SU-DHL-6 (cell line): ENCODE measurements at regions not wholly inside any gene's neighbourhood (a gene's known extent, or its start where the extent isn't known, plus 50 kb on each side); places are given as distances from the start of the nearest gene placed in this dataset.

Experiments
- H2AFZ ChIP-seq: fragments of 200-600 bp; sonication (generic); 2 replicates; pipeline ENCODE4 v1.6.1; 2014; ENCODE audit warnings: low read depth, mild to moderate bottlenecking, moderate library complexity, mixed read lengths, antibody characterized with exemption, low read length; ENCODE audit not compliant: severe bottlenecking
- H3F3A ChIP-seq: fragments of 200-600 bp; shearing (Covaris generic); 2 replicates; pipeline ENCODE4 v1.6.0; 2016; ENCODE audit warnings: antibody characterized with exemption, mild to moderate bottlenecking; ENCODE audit not compliant: insufficient read depth
- H3K27ac ChIP-seq: fragments of 200-600 bp; sonication (generic); 2 replicates; pipeline ENCODE4 v1.5.1; 2016; ENCODE audit warnings: low read depth, mild to moderate bottlenecking, low read length, moderate library complexity, mixed read lengths
- H3K27me3 ChIP-seq: fragments of 200-600 bp; sonication (generic), shearing (Covaris generic); 2 replicates; pipeline ENCODE4 v1.6.0; 2014; ENCODE audit warnings: mild to moderate bottlenecking, low read length
- H3K36me3 ChIP-seq: fragments of 200-600 bp; sonication (generic); 2 replicates; pipeline ENCODE4 v1.6.1; 2014; ENCODE audit warnings: mild to moderate bottlenecking, low read length, mixed read lengths
- H3K4me2 ChIP-seq: fragments of 300-600, 200-600 bp; shearing (Covaris generic), sonication (generic); 2 replicates; pipeline ENCODE4 v1.6.0; 2014; ENCODE audit warnings: low read length, low read depth, mild to moderate bottlenecking; ENCODE audit not compliant: poor library complexity, severe bottlenecking
- H3K4me3 ChIP-seq: fragments of 200-600 bp; sonication (generic); 2 replicates; pipeline ENCODE4 v1.5.1; 2014; ENCODE audit warnings: antibody characterized with exemption, low read length, mild to moderate bottlenecking, mixed read lengths; ENCODE audit not compliant: insufficient read depth, poor library complexity, severe bottlenecking
- H3K79me2 ChIP-seq: fragments of 200-600 bp; sonication (generic); 2 replicates; pipeline ENCODE4 v1.6.1; 2014; ENCODE audit warnings: mild to moderate bottlenecking, low read length, moderate library complexity; ENCODE audit not compliant: insufficient read depth
- H3K9ac ChIP-seq: fragments of 200-600 bp; sonication (generic); 2 replicates; pipeline ENCODE4 v1.7.0; 2014; ENCODE audit warnings: mild to moderate bottlenecking, low read length
- H3K9me2 ChIP-seq: fragments of 200-600 bp; sonication (generic); replicated peaks from 2 replicates; pipeline ENCODE4 v1.6.1; 2014; ENCODE audit warnings: low read length; ENCODE audit not compliant: insufficient read depth
- H3K9me3 ChIP-seq: fragments of 200-600 bp; sonication (generic); 2 replicates; pipeline ENCODE4 v1.6.1; 2014; ENCODE audit warnings: low read length, mixed read lengths; ENCODE audit not compliant: insufficient read depth
- H4K20me1 ChIP-seq: fragments of 200-600 bp; sonication (generic); 2 replicates; pipeline ENCODE4 v1.6.1; 2014; ENCODE audit warnings: low read depth, mild to moderate bottlenecking, antibody characterized with exemption, low read length, moderate library complexity, mixed read lengths
- CTCF ChIP-seq: fragments of 200-600 bp; sonication (generic); IDR thresholded peaks from one replicate; pipeline ENCODE4 v1.5.1; 2017; ENCODE audit warnings: antibody characterized with exemption, mild to moderate bottlenecking, low read length, moderate library complexity; ENCODE audit not compliant: insufficient read depth, poor library complexity, severe bottlenecking
- EZH2phosphoT487 ChIP-seq: fragments of 200-600 bp; sonication (generic), shearing (Covaris generic); conservative IDR thresholded peaks from 2 replicates; pipeline ENCODE4 v1.6.1; 2018; ENCODE audit warnings: mild to moderate bottlenecking, antibody characterized with exemption, low read length, moderate library complexity, mixed read lengths

GRCh38 chrX:16311671-16312070 is 144.4 kb downstream of the MAGEB17 start:
- Histone ChIP-seq H3K9me3 (no peaks in the 10 kb centered on the region), H3K4me3 (no peak overlapping the region), H3F3A (no peaks in the 10 kb centered on the region), H2AFZ (no peak overlapping the region), H4K20me1 (no peaks in the 10 kb centered on the region), H3K9me2 (no peaks in the 10 kb centered on the region), H3K9ac (no peak overlapping the region), H3K4me2 (no peak overlapping the region), H3K79me2 (no peaks in the 10 kb centered on the region), H3K36me3 (no peaks in the 10 kb centered on the region), H3K27ac (no peak overlapping the region), H3K27me3 (no peaks in the 10 kb centered on the region)
- TF ChIP-seq CTCF, result no peak
- no peak for TF ChIP-seq EZH2phosphoT487

GRCh38 chrX:16312761-16313623 is 145.7 kb downstream of the MAGEB17 start:
- no peaks in the 10 kb centered on the region for H3K36me3 ChIP-seq
- no peaks in the 10 kb centered on the region for H3F3A ChIP-seq
- TF ChIP-seq EZH2phosphoT487, result no peak
- TF ChIP-seq CTCF, result no peak
- H3K9me3 ChIP-seq, result no peaks in the 10 kb centered on the region
- H3K4me3 ChIP-seq, result no peak overlapping the region
- no peak overlapping the region for H3K4me2 ChIP-seq
- no peak overlapping the region for H2AFZ ChIP-seq
- no peak overlapping the region for H3K27ac ChIP-seq
- no peaks in the 10 kb centered on the region for H3K9me2 ChIP-seq
- H3K9ac ChIP-seq, result no peak overlapping the region
- H3K27me3 ChIP-seq, result no peaks in the 10 kb centered on the region
- H4K20me1 ChIP-seq, result no peaks in the 10 kb centered on the region
- no peaks in the 10 kb centered on the region for H3K79me2 ChIP-seq

GRCh38 chrX:16316331-16316730 is 149.1 kb downstream of the MAGEB17 start:
- Histone ChIP-seq H3K27ac (no peak overlapping the region), H3K9me3 (no peaks in the 10 kb centered on the region), H3K9ac (no peak overlapping the region), H2AFZ (no peak overlapping the region), H3F3A (no peaks in the 10 kb centered on the region), H4K20me1 (no peaks in the 10 kb centered on the region), H3K36me3 (no peaks in the 10 kb centered on the region), H3K4me2 (no peak overlapping the region), H3K4me3 (no peak overlapping the region), H3K27me3 (no peaks in the 10 kb centered on the region), H3K79me2 (no peaks in the 10 kb centered on the region), H3K9me2 (no peaks in the 10 kb centered on the region)
- TF ChIP-seq EZH2phosphoT487, result no peak
- no peak for TF ChIP-seq CTCF
